Activated naive CD8-positive, alpha-beta T cell (primary cell): ENCODE measurements at regions not wholly inside any gene's neighbourhood (a gene's known extent, or its start where the extent isn't known, plus 50 kb on each side); places are given as distances from the start of the nearest gene placed in this dataset.
"Not testable (repeated sequence)": the region's sequence is repeated elsewhere in the genome, so short reads cannot be mapped to it uniquely, and the experiment has no call there.

Experiments used
- H3K27ac Mint-ChIP-seq: one replicate; pipeline ENCODE4 v1.8.0; 2021; ENCODE audit warnings: mixed read lengths
- H3K27me3 Mint-ChIP-seq: one replicate; pipeline ENCODE4 v1.8.0; 2021; ENCODE audit warnings: mixed read lengths
- H3K36me3 Mint-ChIP-seq: one replicate; pipeline ENCODE4 v1.8.0; 2021; ENCODE audit warnings: mixed read lengths
- H3K4me1 Mint-ChIP-seq: one replicate; pipeline ENCODE4 v1.8.0; 2021; ENCODE audit warnings: low read depth, mixed read lengths
- H3K4me3 Mint-ChIP-seq: one replicate; pipeline ENCODE4 v1.8.0; 2021; ENCODE audit warnings: mild to moderate bottlenecking, mixed read lengths
- H3K9me3 Mint-ChIP-seq: one replicate; pipeline ENCODE4 v1.8.0; 2021; ENCODE audit warnings: low read depth, mixed read lengths

GRCh38 chr7:32217341-32218153 is 147.3 kb upstream of the PDE1C start:
- no peaks in the 10 kb centered on the region for H3K27me3 Mint-ChIP-seq
- H3K36me3 Mint-ChIP-seq, result no peaks in the 10 kb centered on the region
- no peak overlapping the region for H3K4me3 Mint-ChIP-seq
- no peak overlapping the region for H3K27ac Mint-ChIP-seq
- H3K4me1 Mint-ChIP-seq, result no peaks in the 10 kb centered on the region
- no peaks in the 10 kb centered on the region for H3K9me3 Mint-ChIP-seq

GRCh38 chr7:32216759-32217158 is 146.6 kb upstream of the PDE1C start:
- no peak overlapping the region for H3K27ac Mint-ChIP-seq
- H3K4me1 Mint-ChIP-seq, result no peaks in the 10 kb centered on the region
- no peak overlapping the region for H3K4me3 Mint-ChIP-seq
- no peaks in the 10 kb centered on the region for H3K27me3 Mint-ChIP-seq
- H3K9me3 Mint-ChIP-seq, result no peaks in the 10 kb centered on the region
- no peaks in the 10 kb centered on the region for H3K36me3 Mint-ChIP-seq

GRCh38 chr7:32215697-32216096 is 145.5 kb upstream of the PDE1C start:
- no peaks in the 10 kb centered on the region for H3K4me1 Mint-ChIP-seq
- H3K27me3 Mint-ChIP-seq, result no peaks in the 10 kb centered on the region
- H3K9me3 Mint-ChIP-seq, result no peaks in the 10 kb centered on the region
- H3K4me3 Mint-ChIP-seq, result no peak overlapping the region
- no peaks in the 10 kb centered on the region for H3K36me3 Mint-ChIP-seq
- H3K27ac Mint-ChIP-seq, result no peak overlapping the region

- Mint-ChIP-seq H3K36me3 (no peaks in the 10 kb centered on the region), H3K27ac (no peak overlapping the region), H3K9me3 (no peaks in the 10 kb centered on the region), H3K4me1 (no peaks in the 10 kb centered on the region), H3K4me3 (no peak overlapping the region), H3K27me3 (no peaks in the 10 kb centered on the region)
Measured at GRCh38 chr7:32214913-32215312, 144.7 kb upstream of the PDE1C start.

GRCh38 chr7:32212321-32212720 is 142.1 kb upstream of the PDE1C start:
- H3K4me1 Mint-ChIP-seq, result no peaks in the 10 kb centered on the region
- H3K9me3 Mint-ChIP-seq, result no peaks in the 10 kb centered on the region
- H3K36me3 Mint-ChIP-seq, result no peaks in the 10 kb centered on the region
- no peak overlapping the region for H3K4me3 Mint-ChIP-seq
- no peak overlapping the region for H3K27ac Mint-ChIP-seq
- peaks cover 1% of the 10 kb centered on the region for H3K27me3 Mint-ChIP-seq

- H3K4me3 Mint-ChIP-seq, result no peak overlapping the region
- no peaks in the 10 kb centered on the region for H3K9me3 Mint-ChIP-seq
- H3K36me3 Mint-ChIP-seq, result no peaks in the 10 kb centered on the region
- no peak overlapping the region for H3K27ac Mint-ChIP-seq
- no peaks in the 10 kb centered on the region for H3K4me1 Mint-ChIP-seq
- peaks cover 3% of the 10 kb centered on the region for H3K27me3 Mint-ChIP-seq
Measured at GRCh38 chr7:32206987-32207386, 136.8 kb upstream of the PDE1C start.

GRCh38 chr7:32206488-32206887 is 136.3 kb upstream of the PDE1C start:
- Mint-ChIP-seq H3K4me3 (no peak overlapping the region), H3K27me3 (peaks cover 5% of the 10 kb centered on the region), H3K4me1 (no peaks in the 10 kb centered on the region)

GRCh38 chr7:32205298-32205824 is 135.2 kb upstream of the PDE1C start:
- H3K9me3 Mint-ChIP-seq, H3K27ac Mint-ChIP-seq, H3K4me1 Mint-ChIP-seq, H3K27me3 Mint-ChIP-seq, H3K36me3 Mint-ChIP-seq, H3K4me3 Mint-ChIP-seq: not testable (repeated sequence)

More at GRCh38 chr7:32206488-32206887, 136.3 kb upstream of the PDE1C start:
- Mint-ChIP-seq H3K9me3 (no peaks in the 10 kb centered on the region), H3K36me3 (no peaks in the 10 kb centered on the region), H3K27ac (no peak overlapping the region)

- peaks cover 7% of the 10 kb centered on the region for H3K27me3 Mint-ChIP-seq
- H3K36me3 Mint-ChIP-seq, result no peaks in the 10 kb centered on the region
- no peak overlapping the region for H3K27ac Mint-ChIP-seq
- H3K4me1 Mint-ChIP-seq, result no peaks in the 10 kb centered on the region
- H3K9me3 Mint-ChIP-seq, result no peaks in the 10 kb centered on the region
- no peak overlapping the region for H3K4me3 Mint-ChIP-seq
Measured at GRCh38 chr7:32204361-32205018, 134.3 kb upstream of the PDE1C start.

GRCh38 chr7:32200646-32201045 is 130.4 kb upstream of the PDE1C start:
- Mint-ChIP-seq H3K4me3 (no peak overlapping the region), H3K4me1 (no peaks in the 10 kb centered on the region), H3K27me3 (peaks cover 4% of the 10 kb centered on the region), H3K27ac (no peak overlapping the region), H3K36me3 (no peaks in the 10 kb centered on the region), H3K9me3 (peaks cover 5% of the 10 kb centered on the region)

- Mint-ChIP-seq H3K4me1 (no peaks in the 10 kb centered on the region), H3K4me3 (no peak overlapping the region), H3K27me3 (no peaks in the 10 kb centered on the region)
Measured at GRCh38 chr7:32194537-32194936, 124.3 kb upstream of the PDE1C start.

GRCh38 chr7:32191305-32191704 is 121.1 kb upstream of the PDE1C start:
- H3K27me3 Mint-ChIP-seq, result no peaks in the 10 kb centered on the region
- no peaks in the 10 kb centered on the region for H3K4me1 Mint-ChIP-seq
- H3K36me3 Mint-ChIP-seq, result no peaks in the 10 kb centered on the region
- H3K4me3 Mint-ChIP-seq, result no peak overlapping the region
- H3K27ac Mint-ChIP-seq, result no peak overlapping the region
- peaks cover 14% of the 10 kb centered on the region for H3K9me3 Mint-ChIP-seq

More at GRCh38 chr7:32194537-32194936, 124.3 kb upstream of the PDE1C start:
- Mint-ChIP-seq H3K36me3 (no peaks in the 10 kb centered on the region), H3K27ac (no peak overlapping the region), H3K9me3 (peaks cover 18% of the 10 kb centered on the region)

GRCh38 chr7:32179567-32179966 is 109.4 kb upstream of the PDE1C start:
- H3K27me3 Mint-ChIP-seq, result peaks cover 5% of the 10 kb centered on the region
- H3K4me3 Mint-ChIP-seq, result no peak overlapping the region
- no peaks in the 10 kb centered on the region for H3K9me3 Mint-ChIP-seq
- no peaks in the 10 kb centered on the region for H3K4me1 Mint-ChIP-seq
- no peak overlapping the region for H3K27ac Mint-ChIP-seq
- H3K36me3 Mint-ChIP-seq, result no peaks in the 10 kb centered on the region

- no peaks in the 10 kb centered on the region for H3K36me3 Mint-ChIP-seq
- no peaks in the 10 kb centered on the region for H3K4me1 Mint-ChIP-seq
- H3K9me3 Mint-ChIP-seq, result no peaks in the 10 kb centered on the region
- H3K27ac Mint-ChIP-seq, result no peak overlapping the region
- no peak overlapping the region for H3K4me3 Mint-ChIP-seq
- peaks cover 5% of the 10 kb centered on the region for H3K27me3 Mint-ChIP-seq
Measured at GRCh38 chr7:32178677-32179366, 108.6 kb upstream of the PDE1C start.

- no peaks in the 10 kb centered on the region for H3K9me3 Mint-ChIP-seq
- H3K4me1 Mint-ChIP-seq, result no peaks in the 10 kb centered on the region
- no peaks in the 10 kb centered on the region for H3K36me3 Mint-ChIP-seq
- no peak overlapping the region for H3K27ac Mint-ChIP-seq
- H3K4me3 Mint-ChIP-seq, result no peak overlapping the region
- H3K27me3 Mint-ChIP-seq, result peaks cover 5% of the 10 kb centered on the region
Measured at GRCh38 chr7:32177232-32177631, 107.0 kb upstream of the PDE1C start.
